GM12873 (cell line): ENCODE measurements at regions not wholly inside any gene's neighbourhood (a gene's known extent, or its start where the extent isn't known, plus 50 kb on each side); places are given as distances from the start of the nearest gene placed in this dataset.

ENCODE experiments used
- TF ChIP-seq, protein P1 (sequence below): IDR thresholded peaks from 2 replicates; pipeline ENCODE4 v1.5.1; 2012; ENCODE audit warnings: low read depth, mild to moderate bottlenecking, moderate library complexity, low read length, control low read depth; ENCODE audit not compliant: insufficient read depth; ENCODE audit errors: missing control alignments

DNA sequence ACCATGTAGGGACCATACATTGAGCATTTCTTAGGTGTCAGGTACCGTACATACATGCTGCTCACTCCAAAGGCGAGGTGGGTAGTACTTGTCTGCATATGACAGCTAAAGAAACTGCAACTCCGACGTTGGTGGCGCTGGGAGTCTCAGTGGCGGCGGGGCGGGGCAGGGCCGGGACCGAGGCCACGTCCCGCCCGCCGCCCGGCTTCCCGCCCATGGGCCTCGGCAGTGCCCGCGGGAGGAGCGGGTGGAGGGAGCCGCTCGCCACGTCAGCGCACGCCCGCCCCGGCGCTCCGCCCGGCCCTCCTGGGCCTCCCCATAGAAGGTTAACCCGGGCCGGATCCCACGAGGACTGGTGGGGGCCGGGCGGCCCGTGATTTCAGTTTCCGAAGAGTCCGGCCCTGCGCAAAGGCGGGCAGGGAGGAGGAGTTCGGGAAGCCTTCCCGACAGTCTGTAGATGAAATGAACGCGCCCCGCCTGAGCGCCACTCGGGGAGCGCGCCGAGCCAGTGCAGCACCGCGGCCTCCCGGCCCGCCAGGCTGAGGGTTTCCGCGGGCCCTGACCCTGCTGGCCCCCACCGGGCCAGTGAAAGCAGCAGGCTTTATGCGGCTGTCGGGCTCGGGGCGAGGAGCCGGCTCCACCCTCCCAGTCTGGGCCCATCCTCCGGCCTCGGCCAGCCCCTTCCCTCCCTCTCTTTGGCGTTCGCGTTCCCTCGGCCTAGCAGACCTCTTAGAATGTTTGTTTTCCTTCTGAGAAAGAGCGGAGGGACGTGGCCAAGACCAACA lies 119.9 kb upstream of the JUN start:
- TF ChIP-seq, protein P1, sequence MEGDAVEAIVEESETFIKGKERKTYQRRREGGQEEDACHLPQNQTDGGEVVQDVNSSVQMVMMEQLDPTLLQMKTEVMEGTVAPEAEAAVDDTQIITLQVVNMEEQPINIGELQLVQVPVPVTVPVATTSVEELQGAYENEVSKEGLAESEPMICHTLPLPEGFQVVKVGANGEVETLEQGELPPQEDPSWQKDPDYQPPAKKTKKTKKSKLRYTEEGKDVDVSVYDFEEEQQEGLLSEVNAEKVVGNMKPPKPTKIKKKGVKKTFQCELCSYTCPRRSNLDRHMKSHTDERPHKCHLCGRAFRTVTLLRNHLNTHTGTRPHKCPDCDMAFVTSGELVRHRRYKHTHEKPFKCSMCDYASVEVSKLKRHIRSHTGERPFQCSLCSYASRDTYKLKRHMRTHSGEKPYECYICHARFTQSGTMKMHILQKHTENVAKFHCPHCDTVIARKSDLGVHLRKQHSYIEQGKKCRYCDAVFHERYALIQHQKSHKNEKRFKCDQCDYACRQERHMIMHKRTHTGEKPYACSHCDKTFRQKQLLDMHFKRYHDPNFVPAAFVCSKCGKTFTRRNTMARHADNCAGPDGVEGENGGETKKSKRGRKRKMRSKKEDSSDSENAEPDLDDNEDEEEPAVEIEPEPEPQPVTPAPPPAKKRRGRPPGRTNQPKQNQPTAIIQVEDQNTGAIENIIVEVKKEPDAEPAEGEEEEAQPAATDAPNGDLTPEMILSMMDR = no peak

DNA sequence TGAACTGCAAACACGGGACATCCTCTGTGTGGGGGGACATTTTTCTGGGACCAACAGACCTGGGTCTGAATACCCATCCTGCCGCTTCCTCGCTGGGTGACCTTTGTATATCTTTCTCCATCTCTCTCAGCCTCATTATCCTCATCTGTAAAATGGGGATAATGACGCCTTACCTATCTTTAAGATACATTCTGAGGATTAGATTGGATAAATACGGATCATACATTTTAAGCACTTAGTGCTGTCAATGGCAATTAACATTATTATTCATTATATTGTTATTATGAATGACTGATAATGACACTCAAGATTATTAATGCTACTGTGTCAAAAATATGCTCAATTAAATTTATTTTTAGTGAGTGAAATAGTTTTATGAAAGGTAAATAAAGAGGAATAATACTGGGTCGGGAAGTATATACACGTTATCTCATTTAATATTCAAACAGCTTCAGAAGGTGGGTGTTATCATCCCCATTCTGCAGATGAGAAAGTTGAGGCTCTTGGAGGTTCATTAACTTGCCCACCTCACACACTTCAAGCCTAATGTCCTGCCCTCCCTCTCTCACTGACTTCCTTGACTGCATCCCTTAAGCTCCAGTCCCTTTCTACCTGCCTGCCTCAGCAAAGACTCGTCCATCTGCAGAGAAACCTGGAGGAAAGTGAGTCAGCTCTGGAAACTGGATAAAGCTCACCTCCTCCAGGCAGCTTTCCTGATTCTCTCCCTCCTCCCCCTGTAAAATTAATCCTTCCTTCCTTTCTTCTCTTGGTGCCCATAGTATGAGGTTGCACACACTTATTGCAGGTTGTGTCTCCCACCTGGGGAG lies 120.7 kb upstream of the JUN start:
- TF ChIP-seq, protein P1 = no peak

DNA sequence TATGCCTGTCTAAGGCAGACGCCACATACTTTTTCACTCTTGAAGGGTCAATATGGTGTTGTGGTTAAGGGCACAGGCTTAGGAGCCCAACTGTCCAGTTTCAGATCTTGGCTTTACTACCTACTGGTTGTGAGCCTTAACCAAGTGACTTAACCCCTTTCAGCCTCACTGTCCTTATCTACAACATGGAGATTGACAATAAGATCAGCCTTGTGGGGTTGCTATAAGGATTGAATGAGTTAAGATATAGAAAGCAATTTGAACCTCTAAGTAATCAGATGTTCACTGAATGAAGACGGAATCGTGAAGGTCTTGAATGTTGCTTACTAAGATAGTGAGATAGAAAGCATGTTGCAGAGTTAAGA lies 121.3 kb upstream of the JUN start:
- TF ChIP-seq, protein P1 = no peak

DNA sequence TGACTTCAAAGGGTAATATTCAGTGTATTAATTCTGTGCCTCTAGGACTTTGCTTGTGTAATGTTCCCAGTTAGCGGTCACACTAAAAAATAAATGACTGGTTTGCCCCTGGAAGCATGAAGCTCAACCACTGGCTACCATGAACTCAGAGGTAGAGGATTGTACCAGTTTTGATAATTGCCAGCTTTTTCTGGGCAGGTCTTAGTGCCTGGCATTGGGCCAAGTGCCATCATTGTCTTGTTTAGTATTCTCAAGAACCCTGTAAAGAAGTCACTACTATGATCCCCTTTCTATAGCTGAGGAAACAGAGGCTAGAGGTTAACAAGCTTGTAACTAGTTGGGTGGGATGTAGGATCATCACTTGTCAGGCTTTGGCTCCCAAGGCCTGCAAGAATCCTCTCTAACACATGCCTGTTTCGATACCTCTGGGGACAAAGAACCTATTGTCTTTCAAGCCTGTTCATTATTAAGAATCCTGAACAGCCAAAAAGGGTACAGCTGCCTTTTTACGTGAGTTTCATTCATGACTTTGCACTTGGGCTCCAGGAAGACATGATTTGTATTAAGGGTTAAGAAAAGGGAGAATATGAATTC lies 121.9 kb upstream of the JUN start:
- TF ChIP-seq, protein P1 = no peak

DNA sequence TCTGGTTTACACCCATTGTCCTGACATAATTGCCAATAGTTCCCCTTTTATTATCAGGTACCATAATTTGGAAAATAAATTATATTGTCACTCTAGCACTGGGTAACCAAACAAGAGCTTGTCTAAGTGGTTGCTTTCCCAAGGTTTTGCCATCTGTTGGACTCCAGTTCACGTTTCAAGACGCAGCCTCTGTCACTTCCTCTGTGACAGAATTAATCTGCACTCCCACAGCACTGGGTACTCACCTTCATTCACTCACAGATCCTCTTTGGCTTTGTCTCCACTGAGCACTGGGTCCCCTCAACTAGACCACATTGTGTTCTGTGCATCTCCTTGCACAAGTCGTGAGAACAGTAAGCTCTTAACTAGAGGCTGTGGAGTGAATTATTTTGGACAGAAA lies 123.6 kb upstream of the JUN start:
- TF ChIP-seq, protein P1 = no peak

DNA sequence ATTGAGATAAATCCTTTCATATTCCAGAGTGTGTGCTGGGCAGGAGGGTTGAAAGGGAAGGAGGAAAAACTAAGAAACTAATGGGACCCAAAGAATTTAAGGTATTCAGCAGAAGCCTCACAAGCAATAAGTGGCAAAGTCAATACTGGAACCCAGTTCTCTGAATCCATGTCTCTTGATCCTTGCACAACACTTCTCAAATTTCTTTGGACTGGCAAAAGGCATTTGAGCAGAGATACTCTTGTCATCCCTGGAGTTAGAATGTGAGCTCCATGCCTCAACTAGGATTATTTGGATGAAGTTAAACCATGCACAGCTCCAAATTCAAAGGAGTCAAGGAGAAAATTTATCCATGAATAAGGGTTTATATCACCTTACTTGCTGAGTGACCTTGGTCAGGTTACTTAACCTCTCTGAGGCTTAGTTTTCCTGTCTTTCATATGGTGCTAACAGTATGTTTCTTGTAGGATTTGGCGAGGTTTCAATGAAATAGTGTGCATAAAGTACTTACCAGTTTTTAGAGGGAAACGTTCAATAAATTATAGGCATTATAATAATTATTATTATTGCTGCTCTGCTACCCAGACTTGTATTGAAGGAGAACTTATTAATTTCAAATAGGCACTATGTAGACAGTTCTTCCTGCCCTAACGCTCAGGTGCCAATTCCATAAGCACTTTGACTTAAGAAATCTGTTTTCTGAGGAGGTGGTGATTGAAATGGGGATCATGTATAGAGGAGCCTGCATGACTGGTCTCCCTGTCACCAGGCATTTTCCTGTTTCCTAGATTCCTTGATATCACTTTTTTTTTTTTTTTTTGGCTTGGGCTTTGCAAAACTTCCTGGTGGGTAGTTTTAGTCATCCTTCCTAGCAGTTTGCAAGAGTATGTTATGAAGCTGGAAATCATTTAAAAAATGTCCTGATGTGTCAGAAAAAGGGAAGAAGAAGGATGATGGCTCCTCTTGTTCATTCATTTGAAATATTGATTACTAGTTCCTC lies 125.0 kb upstream of the JUN start:
- TF ChIP-seq, protein P1 = no peak
